OCI-LY3 (cell line): ENCODE measurements at regions not wholly inside any gene's neighbourhood (a gene's known extent, or its start where the extent isn't known, plus 50 kb on each side); places are given as distances from the start of the nearest gene placed in this dataset.

Experiments
- H2AFZ ChIP-seq: fragments of 200-600, 300-600 bp; shearing (Covaris generic); 2 replicates; pipeline ENCODE4 v1.6.0; 2014; ENCODE audit warnings: antibody characterized with exemption, low read depth, low read length
- H3K27ac ChIP-seq: fragments of 200-600, 300-600 bp; sonication (generic); 2 replicates; pipeline ENCODE4 v1.5.1; 2014; ENCODE audit warnings: mild to moderate bottlenecking, low read length, moderate library complexity, mixed read lengths
- H3K27me3 ChIP-seq: fragments of 200-600, 300-600 bp; sonication (generic); 2 replicates; pipeline ENCODE4 v1.6.1; 2014; ENCODE audit warnings: low read depth, low read length, mixed read lengths
- H3K36me3 ChIP-seq: fragments of 200-600, 300-600 bp; sonication (generic); replicated peaks from 2 replicates; pipeline ENCODE3; 2014; ENCODE audit warnings: low read depth, low read length, mixed read lengths
- H3K4me1 ChIP-seq: fragments of 300-600, 200-600 bp; sonication (generic); 2 replicates; pipeline ENCODE4 v1.6.1; 2014; ENCODE audit warnings: low read length, mixed read lengths
- H3K4me2 ChIP-seq: fragments of 200-600, 300-600 bp; sonication (generic); 2 replicates; pipeline ENCODE4 v1.6.1; 2014; ENCODE audit warnings: low read length, mixed read lengths
- H3K4me3 ChIP-seq: fragments of 300-600, 200-600 bp; sonication (generic); 2 replicates; pipeline ENCODE4 v1.5.1; 2014; ENCODE audit warnings: antibody characterized with exemption, mild to moderate bottlenecking, low read length, moderate library complexity
- H3K79me2 ChIP-seq: fragments of 300-600, 200-600 bp; shearing (Covaris generic); 2 replicates; pipeline ENCODE4 v1.6.1; 2014; ENCODE audit warnings: mild to moderate bottlenecking, low read length, mixed read lengths
- H3K9ac ChIP-seq: fragments of 300-600, 200-600 bp; shearing (Covaris generic); 2 replicates; pipeline ENCODE4 v1.6.0; 2014; ENCODE audit warnings: mild to moderate bottlenecking, low read length, moderate library complexity
- H3K9me3 ChIP-seq: fragments of 200-600, 300-600 bp; shearing (Covaris generic); 2 replicates; pipeline ENCODE4 v1.6.1; 2014; ENCODE audit warnings: low read length, mixed read lengths; ENCODE audit not compliant: insufficient read depth
- H4K20me1 ChIP-seq: fragments of 200-600, 300-600 bp; sonication (generic); 2 replicates; pipeline ENCODE4 v1.6.1; 2016; ENCODE audit warnings: low read length, mixed read lengths; ENCODE audit not compliant: insufficient read depth
- CTCF ChIP-seq: fragments of 200-600, 300-600 bp; sonication (generic); IDR thresholded peaks from 2 replicates; pipeline ENCODE4 v1.5.1; 2014; ENCODE audit warnings: antibody characterized with exemption, low read length, low read depth
- EZH2phosphoT487 ChIP-seq: fragments of 200-600 bp; shearing (Covaris generic); IDR thresholded peaks from 2 replicates; pipeline ENCODE4 v1.6.1; 2018; ENCODE audit warnings: antibody characterized with exemption, mixed run types, low read depth

DNA sequence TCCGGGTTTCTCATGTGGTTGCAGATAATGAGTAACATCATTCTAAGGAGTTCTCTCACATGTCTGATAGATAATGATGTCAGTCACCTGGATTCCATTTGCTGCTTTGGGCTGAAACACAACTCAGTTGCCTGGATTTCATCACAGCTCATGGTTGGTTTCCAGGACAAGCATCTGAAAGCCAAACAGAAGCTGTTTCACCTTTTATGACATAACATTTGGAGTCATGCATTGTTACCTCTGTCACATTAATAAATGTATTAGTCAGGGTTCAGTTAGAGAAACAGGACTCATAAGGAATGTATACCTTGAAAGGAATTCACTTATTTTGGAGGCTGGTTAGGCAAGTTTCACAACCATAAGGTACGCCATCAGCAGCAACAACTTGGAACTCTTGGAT lies 251.9 kb upstream of the ATXN7L3B start:
- Histone ChIP-seq H3K79me2 (no peaks in the 10 kb centered on the region), H3K4me3 (no peak overlapping the region), H3K9me3 (no peaks in the 10 kb centered on the region), H3K9ac (no peak overlapping the region), H2AFZ (no peak overlapping the region), H3K4me2 (no peak overlapping the region), H3K27ac (no peak overlapping the region), H3K36me3 (no peaks in the 10 kb centered on the region), H3K4me1 (no peaks in the 10 kb centered on the region), H4K20me1 (no peaks in the 10 kb centered on the region), H3K27me3 (no peaks in the 10 kb centered on the region)
- no peak for TF ChIP-seq EZH2phosphoT487
- no peak for TF ChIP-seq CTCF

- Histone ChIP-seq H2AFZ (no peak overlapping the region), H3K4me2 (no peak overlapping the region), H3K27ac (no peak overlapping the region), H3K4me3 (no peak overlapping the region), H3K4me1 (no peaks in the 10 kb centered on the region), H4K20me1 (no peaks in the 10 kb centered on the region), H3K79me2 (no peaks in the 10 kb centered on the region), H3K9ac (no peak overlapping the region), H3K36me3 (no peaks in the 10 kb centered on the region), H3K27me3 (no peaks in the 10 kb centered on the region), H3K9me3 (no peaks in the 10 kb centered on the region)
- no peak for TF ChIP-seq EZH2phosphoT487
- TF ChIP-seq CTCF: no peak
Observed at GRCh38 chr12:74286254-74286653, 251.4 kb upstream of the ATXN7L3B start.

DNA sequence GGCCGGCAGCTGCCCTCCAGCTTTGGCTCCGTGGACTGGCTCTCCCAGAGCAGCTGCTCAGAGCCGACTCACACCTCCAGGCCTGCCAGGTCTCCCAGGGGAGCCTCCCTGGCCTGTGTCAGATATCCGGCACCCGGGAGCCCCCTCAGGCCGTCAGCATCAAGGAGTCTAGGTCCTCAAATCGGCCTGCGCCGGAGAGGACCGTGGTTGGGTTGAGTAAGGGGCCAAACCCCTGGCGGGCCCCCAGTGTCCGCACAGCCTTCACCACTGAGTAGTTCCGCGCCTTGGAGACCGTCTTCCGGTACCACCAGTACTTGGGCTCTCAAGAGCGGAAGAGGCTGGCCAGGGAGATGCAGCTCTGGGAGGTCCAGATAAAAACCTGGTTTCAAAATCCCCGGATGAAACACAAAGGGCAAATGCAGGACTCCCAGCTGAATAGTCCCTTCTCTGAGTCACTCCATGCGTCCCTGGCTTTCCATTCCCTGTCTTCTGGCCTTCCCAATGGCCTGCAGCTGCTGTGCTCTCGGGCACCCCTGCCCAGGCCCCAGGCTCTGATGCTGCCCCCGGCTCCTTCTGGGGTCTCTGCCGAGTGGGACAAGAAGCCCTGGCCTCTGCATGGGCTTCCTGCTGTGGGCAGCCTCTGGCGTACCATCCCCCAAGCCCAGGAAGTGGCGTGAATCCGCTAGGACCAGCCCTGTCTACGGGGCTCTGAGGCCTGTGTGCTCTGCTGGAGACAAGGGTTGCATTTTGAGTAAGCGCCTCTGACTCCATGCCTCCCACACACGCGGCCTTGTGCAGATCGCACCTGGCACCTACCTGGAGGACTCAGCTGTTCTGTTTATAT lies 245.1 kb upstream of the ATXN7L3B start:
- no peak overlapping the region for H3K27ac ChIP-seq
- H3K9me3 ChIP-seq: no peaks in the 10 kb centered on the region
- no peaks in the 10 kb centered on the region for H3K36me3 ChIP-seq
- no peaks in the 10 kb centered on the region for H4K20me1 ChIP-seq
- H2AFZ ChIP-seq: no peak overlapping the region
- no peak overlapping the region for H3K4me3 ChIP-seq
- H3K79me2 ChIP-seq: no peaks in the 10 kb centered on the region
- no peaks in the 10 kb centered on the region for H3K4me1 ChIP-seq
- no peak overlapping the region for H3K9ac ChIP-seq
- H3K27me3 ChIP-seq: no peaks in the 10 kb centered on the region
- no peak for TF ChIP-seq EZH2phosphoT487
- no peak for TF ChIP-seq CTCF
- H3K4me2 ChIP-seq: no peak overlapping the region

DNA sequence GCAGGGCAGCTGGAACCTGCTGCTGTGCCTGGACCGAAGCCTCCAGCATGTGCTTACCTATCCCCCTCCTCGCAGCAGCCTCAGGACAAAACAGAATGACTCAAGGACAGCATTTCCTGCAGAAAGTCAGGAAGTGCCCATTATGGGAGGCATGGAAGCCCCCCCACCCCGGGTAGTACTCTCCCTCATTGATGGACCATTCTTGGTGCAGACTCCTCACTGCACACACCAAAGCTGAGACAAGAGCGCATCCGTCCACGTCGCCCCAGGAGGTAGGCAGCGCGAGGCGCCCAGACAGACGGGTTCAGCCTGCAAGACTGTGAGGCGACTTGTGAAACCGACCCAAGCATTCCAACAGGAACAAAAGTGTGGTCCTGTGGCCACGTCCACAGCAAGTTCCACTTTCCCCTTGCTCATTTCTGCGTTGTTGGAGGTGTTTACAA lies 243.9 kb upstream of the ATXN7L3B start:
- no peaks in the 10 kb centered on the region for H3K79me2 ChIP-seq
- TF ChIP-seq EZH2phosphoT487 (no peak), CTCF (no peak)
- no peaks in the 10 kb centered on the region for H4K20me1 ChIP-seq
- H3K4me2 ChIP-seq: no peak overlapping the region
- H3K4me3 ChIP-seq: no peak overlapping the region
- no peaks in the 10 kb centered on the region for H3K9me3 ChIP-seq
- no peak overlapping the region for H2AFZ ChIP-seq
- H3K36me3 ChIP-seq: no peaks in the 10 kb centered on the region
- H3K27ac ChIP-seq: no peak overlapping the region
- no peaks in the 10 kb centered on the region for H3K4me1 ChIP-seq
- H3K9ac ChIP-seq: no peak overlapping the region
- H3K27me3 ChIP-seq: no peaks in the 10 kb centered on the region
